ENCODE measurements at regions not wholly inside any gene's neighbourhood (a gene's known extent, or its start where the extent isn't known, plus 50 kb on each side); places are given as distances from the start of the nearest gene placed in this dataset.

GRCh38 chr21:24890021-24890420 lies 717.3 kb downstream of the MRPL39 start:
- DNase-seq, result no peak

DNA sequence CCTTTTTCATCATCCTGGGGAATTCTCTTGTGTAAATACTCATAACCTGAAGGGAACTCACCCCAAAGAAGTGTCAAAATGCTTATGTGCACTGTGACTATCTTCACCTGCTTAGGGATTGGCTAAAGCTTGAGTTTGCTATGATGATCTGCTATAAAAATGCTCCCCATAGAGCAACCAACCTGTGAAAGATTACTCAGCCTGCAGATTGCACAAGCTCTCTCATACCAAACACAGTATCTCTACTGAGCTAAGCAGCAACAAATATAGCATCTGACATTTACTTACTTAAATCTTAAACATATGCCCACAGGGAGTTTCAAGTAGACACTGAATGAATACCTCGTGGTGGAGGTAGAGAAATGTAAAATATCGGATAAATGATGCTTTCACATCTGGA lies 725.8 kb downstream of the MRPL39 start:
- DNase-seq, result no peak

- no peak for DNase-seq
Observed at GRCh38 chr21:24870633-24871032, 736.6 kb downstream of the MRPL39 start.

GRCh38 chr21:24869862-24870261 lies 737.4 kb downstream of the MRPL39 start:
- no peak for DNase-seq

DNA sequence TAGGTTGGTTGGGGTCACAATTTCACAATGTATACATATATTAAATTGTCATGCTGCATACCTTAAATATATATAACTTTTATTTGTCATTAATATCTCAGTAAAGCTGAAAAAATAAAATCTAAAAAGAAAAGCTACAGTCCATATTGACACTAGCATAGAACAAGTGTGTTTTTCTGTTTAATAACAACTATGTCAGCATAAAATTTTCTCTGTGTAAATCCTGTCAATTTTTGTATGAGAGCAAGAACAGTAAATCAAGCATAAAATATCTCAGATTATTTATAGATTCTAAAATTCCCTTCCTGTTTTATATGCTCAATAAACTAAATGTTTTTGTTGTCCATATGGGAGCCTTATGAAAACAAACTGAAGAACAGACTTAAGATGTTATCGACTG lies 739.2 kb downstream of the MRPL39 start:
- no peak for DNase-seq

DNA sequence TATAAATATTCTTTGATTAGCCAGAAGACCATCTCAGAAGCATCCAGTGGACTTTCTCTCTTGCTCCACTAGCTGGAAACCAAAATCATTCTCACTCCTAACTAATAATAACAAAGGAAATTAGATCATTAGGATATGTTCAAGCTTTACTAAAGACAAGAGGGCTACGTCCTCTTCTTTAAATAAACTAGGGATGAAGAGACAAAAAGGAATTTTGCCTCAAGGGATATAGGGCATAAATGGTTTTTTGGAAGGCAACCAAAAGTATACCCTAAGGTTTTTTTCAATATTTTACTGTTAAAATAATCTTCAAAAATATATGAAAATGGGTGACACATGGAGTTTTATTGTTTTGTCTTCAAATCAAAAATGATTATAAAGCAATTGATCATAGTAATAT lies 745.8 kb downstream of the MRPL39 start:
- DNase-seq, result no peak

DNA sequence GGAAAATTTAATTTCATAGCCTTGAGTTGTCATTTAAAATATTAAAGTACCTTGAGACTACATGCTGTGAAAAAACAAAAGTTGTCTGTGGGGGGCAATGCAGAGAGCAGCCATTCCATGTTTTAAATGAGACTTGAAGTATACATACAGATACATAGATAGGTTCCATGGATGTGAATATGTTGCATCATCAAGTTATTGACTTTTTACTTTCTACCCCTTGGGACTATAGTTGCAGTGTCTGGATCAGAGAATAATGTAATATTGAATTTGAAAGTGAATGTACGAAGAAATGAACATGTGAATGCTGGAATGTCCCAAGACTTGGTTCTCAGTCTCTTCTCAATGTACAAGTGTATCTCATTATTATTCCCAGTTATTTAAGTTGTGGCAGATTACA lies 751.0 kb downstream of the MRPL39 start:
- no peak for DNase-seq

DNA sequence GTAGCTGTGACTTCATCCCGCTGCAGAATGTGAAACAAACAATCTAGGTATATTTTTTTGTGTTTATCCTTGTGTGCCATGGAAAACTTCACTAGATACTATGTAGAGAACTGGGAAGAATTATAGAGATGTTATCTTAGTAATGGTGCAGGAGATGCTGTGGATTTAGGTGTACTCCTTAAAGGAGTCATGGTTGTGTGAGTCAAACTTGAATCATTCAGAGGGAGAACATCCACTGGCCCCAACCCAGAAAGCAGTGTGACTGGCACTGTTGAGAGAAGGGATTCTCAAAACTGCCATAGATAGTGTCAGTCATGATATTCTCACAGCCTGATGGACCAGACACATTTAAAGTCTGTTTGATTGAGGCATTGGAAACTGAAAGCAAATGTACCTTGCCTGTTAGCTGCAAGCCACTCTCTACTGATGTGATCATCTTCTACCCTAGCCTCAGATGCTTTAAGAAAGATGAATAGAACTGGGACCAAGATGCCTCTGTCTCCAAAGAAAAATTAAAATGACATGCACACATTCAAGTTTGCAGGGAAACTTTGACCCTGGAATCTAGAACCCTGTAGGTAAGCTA lies 754.6 kb downstream of the MRPL39 start:
- DNase-seq, result no peak

DNA sequence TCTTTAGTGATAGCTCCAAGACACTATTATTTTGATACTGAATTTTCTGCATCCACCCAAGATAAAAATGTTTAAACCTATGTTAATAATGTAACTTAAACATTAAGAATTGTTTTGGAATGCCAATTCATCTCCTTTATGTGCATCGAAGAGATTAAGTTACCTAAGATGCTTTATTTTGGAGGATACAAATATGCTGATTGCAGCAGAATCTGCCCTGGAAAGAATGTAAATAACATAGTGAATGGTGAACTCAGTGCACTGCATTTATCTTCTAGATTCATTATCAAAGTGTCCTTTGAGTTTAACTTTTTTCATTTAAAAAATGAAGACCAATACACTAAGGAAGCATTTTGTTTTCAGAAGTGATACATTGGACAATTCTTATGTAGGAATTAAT lies 757.2 kb downstream of the MRPL39 start:
- DNase-seq, result no peak

DNA sequence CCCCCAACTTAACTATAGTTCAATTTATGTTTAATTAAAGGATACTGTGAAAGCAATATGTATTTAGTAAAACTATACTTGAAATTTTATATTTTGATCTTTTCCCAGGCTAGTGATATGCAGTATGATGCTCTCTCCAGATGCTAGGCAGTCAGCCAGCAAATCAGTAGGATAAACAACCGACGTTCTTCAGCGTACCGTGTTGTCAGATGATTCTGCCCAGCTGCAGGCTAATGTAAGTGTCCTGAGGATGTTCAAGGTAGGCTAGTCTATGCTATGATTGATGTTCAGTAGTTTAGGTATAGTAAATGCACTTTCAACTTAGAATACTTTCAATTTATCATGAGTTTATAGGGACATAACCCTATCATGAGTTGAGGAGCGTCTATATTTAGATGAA lies 762.6 kb downstream of the MRPL39 start:
- DNase-seq, result no peak

DNA sequence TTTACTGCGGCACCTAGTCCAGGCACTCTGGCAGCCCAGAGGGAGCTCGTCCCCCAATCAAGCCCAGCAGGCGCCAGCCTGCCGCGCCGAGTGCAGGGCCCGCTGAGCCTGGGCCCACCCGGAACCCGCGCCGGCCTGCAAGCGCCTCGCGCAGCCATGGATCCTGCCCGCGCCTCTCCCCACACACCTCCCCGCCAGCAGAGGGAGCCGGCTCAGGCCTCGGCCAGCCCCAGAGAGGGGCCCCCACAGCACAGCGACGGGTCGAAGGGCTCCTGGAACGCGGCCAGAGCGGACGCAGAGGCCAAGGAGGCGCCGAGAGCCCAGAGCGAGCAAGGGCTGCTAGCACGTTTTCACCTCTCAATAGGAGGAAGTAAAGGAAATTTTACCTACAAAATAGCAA lies 767.0 kb downstream of the MRPL39 start:
- DNase-seq, result no peak

DNA sequence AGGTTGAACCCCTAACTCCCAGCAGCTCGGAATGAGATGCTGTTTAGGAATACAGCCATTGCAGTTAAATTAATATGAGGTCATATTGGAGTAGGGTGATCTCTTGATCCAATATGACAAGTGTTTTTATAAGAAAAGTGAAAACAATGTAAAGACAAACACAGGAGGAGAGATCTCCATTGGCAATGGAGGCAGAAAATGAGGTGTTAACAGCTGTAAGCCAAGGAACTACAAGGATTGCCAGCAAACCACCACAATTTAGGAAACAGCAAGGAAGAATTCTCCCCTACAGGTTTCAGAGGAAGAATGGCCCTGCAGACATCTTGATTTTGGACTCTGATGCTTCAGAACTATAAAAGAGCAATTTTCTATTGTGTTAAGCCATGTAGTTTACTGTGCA lies 774.3 kb downstream of the MRPL39 start:
- DNase-seq, result no peak

DNA sequence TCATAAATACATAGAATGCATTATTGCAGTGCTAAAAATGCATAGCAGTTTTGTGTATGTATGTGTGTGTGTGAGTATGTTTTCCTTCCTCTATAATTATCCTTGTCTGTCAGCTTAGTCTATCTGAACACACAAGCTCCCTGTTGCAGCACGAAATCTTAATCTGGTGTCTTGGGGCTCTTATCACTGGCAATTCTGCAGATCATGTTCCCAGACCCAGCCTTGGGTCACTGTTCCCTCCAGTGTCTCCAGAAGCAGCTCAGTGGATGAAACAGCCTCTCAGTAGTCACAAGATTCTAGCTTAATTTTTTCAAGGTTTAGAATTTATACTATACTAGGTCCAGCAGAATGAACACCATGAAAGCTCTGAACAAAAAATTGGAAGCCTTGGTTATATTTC lies 777.9 kb downstream of the MRPL39 start:
- no peak for DNase-seq

- DNase-seq, result no peak
Observed at GRCh38 chr21:24826822-24827221, 780.5 kb downstream of the MRPL39 start.

DNA sequence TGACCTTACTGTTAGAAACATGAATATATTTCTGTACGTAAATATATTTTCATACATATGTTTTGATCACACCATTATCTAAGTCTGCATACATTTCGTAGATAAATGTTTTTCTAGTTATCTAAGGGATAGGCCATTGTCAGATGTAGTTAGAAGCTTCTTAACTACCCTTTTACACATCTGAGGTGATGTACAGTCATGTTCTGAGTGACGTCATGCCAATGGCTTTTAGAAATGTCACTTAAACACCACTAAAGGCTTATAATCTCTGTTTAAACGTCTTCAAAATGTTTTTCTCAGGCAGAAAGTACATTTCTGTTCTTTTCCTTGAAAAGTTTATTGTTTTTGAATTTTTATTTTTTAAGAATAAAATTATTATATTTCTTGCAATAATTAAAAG lies 781.9 kb downstream of the MRPL39 start:
- DNase-seq, result no peak

DNA sequence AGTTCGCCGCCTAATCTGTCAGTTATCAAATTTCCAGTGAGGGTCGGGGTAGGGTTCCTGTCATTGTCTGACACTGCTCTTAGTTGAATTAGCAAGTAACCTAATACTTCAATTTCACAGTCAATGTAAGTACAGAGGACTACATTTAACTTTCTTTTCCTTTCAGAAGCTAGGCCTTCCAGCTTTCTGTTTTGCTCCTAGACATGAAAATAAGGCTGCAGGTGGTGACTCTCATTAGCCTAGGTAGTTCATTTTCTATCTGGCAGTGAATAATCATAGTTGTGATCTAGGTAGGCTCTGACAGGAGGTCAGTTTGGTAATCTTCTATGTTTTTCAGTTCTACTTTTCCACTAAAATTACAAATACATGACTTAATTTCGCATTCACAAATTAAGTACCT lies 783.1 kb downstream of the MRPL39 start:
- no peak for DNase-seq

GRCh38 chr21:24823247-24823646 lies 784.0 kb downstream of the MRPL39 start:
- no peak for DNase-seq

- DNase-seq, result no peak
Observed at GRCh38 chr21:24785033-24785432, 822.2 kb downstream of the MRPL39 start.

DNA sequence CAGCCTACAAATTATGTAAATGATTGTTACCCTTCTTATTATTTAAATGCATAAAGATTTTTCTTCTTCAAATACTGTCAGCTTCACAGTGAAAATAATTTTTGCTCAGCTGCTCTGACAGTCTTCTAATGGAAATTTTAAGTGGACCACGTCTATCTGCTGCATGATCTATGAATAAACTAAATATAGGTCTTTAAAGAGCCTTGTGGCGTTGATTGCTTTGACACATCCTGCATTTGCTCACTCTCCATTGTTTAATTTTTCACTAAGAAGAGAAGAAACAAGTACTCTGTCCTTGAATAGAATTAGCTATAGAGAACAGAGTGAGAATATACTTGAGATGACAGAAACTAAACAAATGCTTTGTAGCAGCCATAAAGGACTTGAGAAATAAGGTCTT lies 826.1 kb downstream of the MRPL39 start:
- no peak for DNase-seq

- DNase-seq, result no peak
Observed at GRCh38 chr21:24759348-24760075, 847.8 kb downstream of the MRPL39 start.

DNA sequence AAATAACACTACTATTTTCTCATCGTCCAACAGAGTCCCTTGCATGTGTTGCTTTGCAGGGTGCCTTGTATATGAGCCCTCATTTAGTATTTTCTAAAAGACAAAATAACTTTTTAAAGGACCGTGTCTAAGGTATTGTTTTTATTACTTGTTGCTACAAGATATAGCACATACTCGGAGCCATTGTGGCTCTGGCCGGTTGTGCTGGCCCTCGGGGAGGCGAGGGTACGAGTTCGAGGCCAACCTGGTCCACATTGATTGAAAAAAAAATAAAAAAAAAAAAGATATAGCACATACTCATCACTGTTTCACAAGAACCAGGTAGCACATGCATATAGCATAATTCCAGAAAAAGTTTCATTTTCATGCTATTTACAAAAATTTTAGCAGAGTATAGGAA lies 869.2 kb downstream of the MRPL39 start:
- no peak for DNase-seq

DNA sequence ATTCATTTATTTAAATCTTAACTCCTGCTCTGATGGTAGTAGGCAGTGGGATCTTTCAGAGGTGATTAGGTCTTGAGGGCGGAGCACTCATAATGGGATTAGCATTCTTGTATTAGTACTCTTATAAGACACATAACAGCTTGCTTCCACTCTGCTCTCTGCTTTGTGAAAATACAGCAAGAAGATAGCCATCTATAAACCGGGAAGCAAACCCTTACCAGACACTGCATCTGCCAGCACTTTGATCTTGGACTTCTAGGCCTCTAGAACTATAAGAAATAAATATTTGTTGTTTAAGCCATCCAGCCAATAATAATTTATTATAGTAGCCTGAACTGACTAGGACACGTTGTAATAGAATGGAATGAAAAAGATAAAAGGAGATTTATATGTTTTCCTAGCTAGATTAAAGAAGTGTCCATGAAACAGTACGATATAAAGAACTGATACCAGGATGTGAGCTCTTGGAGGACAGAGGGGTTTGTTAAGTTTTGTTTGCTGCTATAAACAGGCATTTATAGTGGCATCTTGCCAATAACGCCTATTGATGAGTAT lies 869.9 kb downstream of the MRPL39 start:
- DNase-seq, result no peak

GRCh38 chr21:24730661-24731060 lies 876.6 kb downstream of the MRPL39 start:
- no peak for DNase-seq

- DNase-seq, result no peak
Observed at GRCh38 chr21:24729568-24729967, 877.7 kb downstream of the MRPL39 start.

Measured in left kidney (tissue), 1 donor.